ENCODE measurements at regions not wholly inside any gene's neighbourhood (a gene's known extent, or its start where the extent isn't known, plus 50 kb on each side); places are given as distances from the start of the nearest gene placed in this dataset.
A peak's percentile ranks its signal among the peaks of the same experiment; 100 is the strongest.
"Not testable (repeated sequence)": the region's sequence is repeated elsewhere in the genome, so short reads cannot be mapped to it uniquely, and the experiment has no call there.

DNA sequence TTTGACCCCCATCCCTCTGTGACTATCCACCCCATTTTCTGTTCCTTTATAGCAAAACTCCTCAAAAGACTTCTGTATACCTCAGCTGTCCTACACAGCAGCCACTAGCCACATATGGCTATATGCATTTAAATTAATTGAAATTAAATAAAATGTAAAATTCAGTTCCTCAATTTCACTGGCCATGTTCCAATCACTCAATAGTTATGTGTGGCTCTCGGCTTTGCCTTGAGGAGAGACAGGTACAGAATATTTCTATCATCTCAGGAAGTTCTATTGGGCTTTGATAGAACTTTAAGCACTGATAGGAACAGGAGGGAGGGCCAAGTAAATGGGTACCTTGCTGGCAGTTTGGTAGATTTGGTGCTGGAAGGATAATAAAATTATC, 280.3 kb upstream of the AMIGO2 start:
- intact Hi-C loops (cut with micrococcal nuclease) = no loop called here
- Mint-ChIP-seq H3K36me3 (ENCODE audit: low read depth) (no peaks in the 10 kb centered on the region), H3K9me3 (no peaks in the 10 kb centered on the region), H3K27ac (peak overlapping the region; percentile 88), H3K4me3 (peak overlapping the region; percentile 13), H3K27me3 (no peaks in the 10 kb centered on the region), H3K4me1 (ENCODE audit: low read depth) (peaks cover 64% of the 10 kb centered on the region)

DNA sequence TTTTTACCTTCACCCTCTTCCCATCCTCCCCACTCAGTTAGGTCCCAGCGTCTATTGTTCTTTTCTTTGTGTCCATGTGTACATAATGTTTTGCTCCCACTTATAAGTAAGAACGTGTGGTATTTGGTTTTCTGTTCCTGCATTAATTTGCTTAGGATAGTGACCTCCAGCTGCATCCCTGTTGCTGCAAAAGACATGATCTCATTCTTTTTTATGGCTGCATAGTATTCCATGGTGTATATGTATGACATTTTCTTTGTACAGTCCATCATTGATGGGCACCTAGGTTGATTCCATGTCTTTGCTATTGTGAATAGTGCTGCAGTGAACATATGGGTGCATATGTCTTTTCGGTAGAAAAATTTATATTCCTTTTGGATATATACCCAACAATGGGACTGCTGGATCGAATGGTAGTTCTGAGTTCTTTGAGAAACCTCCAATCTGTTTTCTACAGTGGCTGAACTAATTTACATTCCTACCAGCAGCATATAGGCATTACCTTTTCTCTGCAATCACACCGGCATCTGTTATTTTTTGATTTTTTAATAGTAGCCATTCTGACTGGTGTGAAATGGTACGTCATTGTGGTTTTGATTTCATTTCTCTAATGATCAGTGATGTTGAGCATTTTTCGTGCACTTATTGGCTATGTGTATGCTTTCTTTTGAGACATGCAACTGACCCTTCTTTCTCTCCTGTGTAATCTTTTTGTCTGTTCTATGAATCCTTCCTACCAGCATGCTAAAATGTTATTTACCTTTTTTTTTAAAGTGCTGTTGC, 279.7 kb upstream of the AMIGO2 start:
- Mint-ChIP-seq H3K27me3 (no peaks in the 10 kb centered on the region), H3K4me3 (no peak overlapping the region), H3K27ac (peak overlapping the region; percentile 88), H3K9me3 (no peaks in the 10 kb centered on the region), H3K36me3 (ENCODE audit: low read depth) (no peaks in the 10 kb centered on the region), H3K4me1 (ENCODE audit: low read depth) (peaks cover 65% of the 10 kb centered on the region)
- intact Hi-C loops (cut with micrococcal nuclease) = no loop called here

- Mint-ChIP-seq H3K27ac (peak overlapping the region; percentile 95), H3K4me1 (ENCODE audit: low read depth) (peaks cover 77% of the 10 kb centered on the region)
- H3K36me3 Mint-ChIP-seq (ENCODE audit: low read depth); H3K27me3 Mint-ChIP-seq; intact Hi-C loops (cut with micrococcal nuclease); H3K4me3 Mint-ChIP-seq; H3K9me3 Mint-ChIP-seq: not testable (repeated sequence)
Observed at GRCh38 chr12:47357006-47357405, 277.2 kb upstream of the AMIGO2 start.

DNA sequence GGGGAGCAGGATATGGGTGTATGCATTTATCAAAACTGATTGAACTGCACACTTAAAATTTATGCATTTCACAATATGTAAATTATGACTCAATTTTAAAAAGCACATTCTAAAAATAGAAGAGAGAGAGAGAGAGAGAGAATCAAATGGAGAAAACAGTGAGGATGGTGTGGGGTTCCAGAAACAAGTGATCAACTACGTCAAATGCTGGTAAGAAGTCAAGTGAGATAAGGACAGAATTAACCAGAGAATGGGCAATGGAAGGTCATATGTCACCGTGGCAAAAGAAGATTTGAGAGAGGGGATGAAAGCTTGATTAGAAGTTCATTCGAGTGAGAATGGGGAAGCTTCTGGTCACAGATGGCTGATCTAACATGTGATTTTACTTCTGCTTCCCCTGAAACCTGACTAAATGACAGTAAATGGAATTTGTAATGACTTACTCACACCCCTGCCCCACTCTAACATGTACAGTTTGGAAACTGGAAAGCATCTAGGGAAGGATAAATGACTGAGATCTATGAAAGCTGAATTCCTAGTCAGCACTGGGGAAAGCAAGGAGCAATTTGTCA, 276.5 kb upstream of the AMIGO2 start:
- Mint-ChIP-seq H3K4me3 (peak overlapping the region; percentile 7), H3K27ac (peak overlapping the region; percentile 95), H3K27me3 (no peaks in the 10 kb centered on the region), H3K4me1 (ENCODE audit: low read depth) (peaks cover 70% of the 10 kb centered on the region), H3K36me3 (ENCODE audit: low read depth) (no peaks in the 10 kb centered on the region), H3K9me3 (no peaks in the 10 kb centered on the region)
- intact Hi-C loops (cut with micrococcal nuclease) = no loop called here

DNA sequence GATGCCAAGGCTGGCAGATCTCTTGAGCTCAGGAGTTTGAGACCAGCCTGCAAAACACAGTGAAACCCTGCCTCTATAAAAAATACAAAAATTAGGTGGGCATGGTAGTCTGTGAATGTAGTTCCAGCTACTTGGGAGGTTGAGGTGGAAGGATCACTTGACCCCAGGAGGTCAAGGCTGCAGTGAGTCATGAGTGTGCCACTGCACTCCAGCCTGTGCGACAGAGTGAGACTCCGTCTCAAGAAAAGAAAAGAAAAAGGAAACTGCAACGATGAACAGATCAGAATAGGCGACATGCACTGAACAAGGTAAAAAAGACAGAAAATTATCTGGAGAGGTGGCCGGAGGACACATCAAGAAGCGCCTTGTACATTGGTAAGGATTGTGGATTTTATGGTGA, 273.7 kb upstream of the AMIGO2 start:
- Mint-ChIP-seq H3K27me3 (no peaks in the 10 kb centered on the region), H3K4me3 (no peak overlapping the region), H3K9me3 (no peaks in the 10 kb centered on the region), H3K4me1 (ENCODE audit: low read depth) (peaks cover 68% of the 10 kb centered on the region), H3K27ac (peak overlapping the region; percentile 37), H3K36me3 (ENCODE audit: low read depth) (no peaks in the 10 kb centered on the region)
- intact Hi-C loops (cut with micrococcal nuclease) = no loop called here

- no peaks in the 10 kb centered on the region for H3K36me3 Mint-ChIP-seq (ENCODE audit: low read depth)
- no peaks in the 10 kb centered on the region for H3K9me3 Mint-ChIP-seq
- H3K4me3 Mint-ChIP-seq = no peak overlapping the region
- H3K27ac Mint-ChIP-seq = peak overlapping the region; percentile 13
- H3K27me3 Mint-ChIP-seq = no peaks in the 10 kb centered on the region
- intact Hi-C loops (cut with micrococcal nuclease) = no loop called here
- peaks cover 54% of the 10 kb centered on the region for H3K4me1 Mint-ChIP-seq (ENCODE audit: low read depth)
Observed at GRCh38 chr12:47352067-47352466, 272.3 kb upstream of the AMIGO2 start.

DNA sequence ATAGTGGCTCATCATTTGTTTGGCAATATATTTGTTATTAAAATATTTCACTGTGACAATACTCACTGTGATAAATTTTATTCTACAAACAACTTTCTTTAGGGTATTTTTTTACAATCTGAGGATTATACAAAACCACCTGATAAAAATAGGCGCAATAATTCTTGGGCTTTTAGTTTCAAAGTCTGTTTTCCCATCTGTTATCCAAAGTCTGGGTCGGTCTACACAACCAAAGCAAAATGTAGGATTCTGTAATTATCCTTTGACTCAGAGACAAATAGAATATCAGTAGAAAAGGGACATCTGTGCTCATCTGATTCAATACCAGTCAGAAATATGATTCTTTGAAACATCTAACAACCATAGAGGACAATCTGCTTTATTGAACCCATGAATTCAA, 271.8 kb upstream of the AMIGO2 start:
- intact Hi-C loops (cut with micrococcal nuclease) = no loop called here
- H3K9me3 Mint-ChIP-seq = no peaks in the 10 kb centered on the region
- no peaks in the 10 kb centered on the region for H3K27me3 Mint-ChIP-seq
- no peak overlapping the region for H3K27ac Mint-ChIP-seq
- no peak overlapping the region for H3K4me3 Mint-ChIP-seq
- no peaks in the 10 kb centered on the region for H3K36me3 Mint-ChIP-seq (ENCODE audit: low read depth)
- H3K4me1 Mint-ChIP-seq (ENCODE audit: low read depth) = peaks cover 49% of the 10 kb centered on the region

DNA sequence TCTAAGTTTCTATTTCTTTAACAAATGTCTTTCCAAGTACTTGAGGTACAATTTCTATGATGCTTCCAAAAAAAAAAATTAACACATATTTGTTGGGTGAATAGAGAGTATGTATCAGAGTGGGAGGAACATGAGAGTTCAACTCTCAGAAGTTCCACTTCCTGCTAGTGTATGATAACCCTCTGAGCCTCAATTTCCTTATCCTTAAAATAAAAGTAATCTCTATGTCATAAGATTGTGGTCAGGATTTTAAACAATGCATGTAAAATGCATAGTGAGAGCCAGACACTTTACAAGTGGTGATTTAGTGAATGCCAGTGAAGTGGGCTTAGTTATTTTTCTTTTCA, 270.3 kb upstream of the AMIGO2 start:
- Mint-ChIP-seq H3K9me3 (no peaks in the 10 kb centered on the region), H3K4me3 (no peak overlapping the region), H3K27ac (peak overlapping the region; percentile 78), H3K27me3 (no peaks in the 10 kb centered on the region), H3K36me3 (ENCODE audit: low read depth) (no peaks in the 10 kb centered on the region), H3K4me1 (ENCODE audit: low read depth) (peaks cover 34% of the 10 kb centered on the region)
- intact Hi-C loops (cut with micrococcal nuclease) = no loop called here

DNA sequence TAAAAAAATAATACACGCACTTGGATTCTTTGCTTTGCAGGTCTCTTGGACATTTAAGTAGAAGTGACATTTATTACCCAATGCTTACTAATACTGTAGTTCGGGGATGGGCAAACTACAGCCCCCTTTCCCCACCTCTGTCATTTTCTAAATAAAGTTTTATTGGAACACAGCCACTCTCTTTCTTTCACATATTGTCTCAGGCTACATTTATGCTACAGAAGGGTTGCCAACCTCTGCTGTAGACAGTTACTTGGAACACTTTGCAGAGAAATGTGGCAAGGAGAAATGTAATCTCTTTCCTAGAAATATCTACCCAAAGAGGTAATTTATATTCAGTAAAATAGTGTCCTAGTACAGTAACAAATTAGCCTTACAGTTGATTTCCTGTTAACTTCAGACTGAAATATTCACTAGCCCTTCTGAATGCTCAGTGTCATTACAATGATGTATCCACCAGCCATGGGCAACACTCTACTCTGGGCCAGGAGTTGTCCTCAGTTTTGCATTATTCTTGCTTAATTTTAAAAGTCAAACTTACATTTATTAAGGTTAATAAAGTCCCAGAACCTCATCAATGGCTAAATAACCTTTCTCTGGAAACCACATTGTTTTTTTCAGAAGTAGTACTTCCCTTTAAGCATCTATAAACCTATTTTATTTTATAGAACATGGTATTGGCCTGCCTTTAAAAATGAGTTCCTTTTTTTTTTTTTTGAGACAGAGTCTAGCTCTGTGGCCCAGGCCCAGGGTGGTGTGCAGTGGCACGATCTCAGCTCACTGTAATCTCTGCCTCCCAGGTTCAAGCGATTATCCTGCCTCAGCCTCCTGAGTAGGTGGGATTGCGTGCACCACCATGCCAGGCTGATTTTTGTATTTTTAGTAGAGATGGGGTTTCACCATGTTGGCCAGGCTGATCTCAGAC, 269.6 kb upstream of the AMIGO2 start:
- Mint-ChIP-seq H3K27me3 (no peaks in the 10 kb centered on the region), H3K9me3 (no peaks in the 10 kb centered on the region), H3K4me3 (no peak overlapping the region), H3K4me1 (ENCODE audit: low read depth) (peaks cover 33% of the 10 kb centered on the region), H3K27ac (peak overlapping the region; percentile 78), H3K36me3 (ENCODE audit: low read depth) (no peaks in the 10 kb centered on the region)
- intact Hi-C loops (cut with micrococcal nuclease) = no loop called here

DNA sequence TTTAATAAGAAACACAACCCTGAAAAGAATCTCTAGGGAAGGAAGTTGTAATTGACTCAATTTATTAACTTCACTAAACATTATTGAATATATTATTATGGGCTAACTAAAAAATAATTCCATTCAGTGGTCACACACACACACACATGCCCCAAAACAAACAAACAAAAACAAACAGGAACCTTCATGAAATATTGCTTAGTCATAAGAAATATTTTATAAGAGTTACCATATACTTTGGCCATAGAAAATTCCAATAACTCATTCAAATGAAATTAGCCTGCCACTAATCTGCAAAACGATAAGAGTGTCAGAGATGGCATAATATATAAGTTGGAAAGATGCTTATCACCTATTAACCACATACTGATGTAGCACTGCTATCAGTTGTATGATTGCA, 268.4 kb upstream of the AMIGO2 start:
- Mint-ChIP-seq H3K36me3 (ENCODE audit: low read depth) (no peaks in the 10 kb centered on the region), H3K4me1 (ENCODE audit: low read depth) (peaks cover 23% of the 10 kb centered on the region), H3K4me3 (no peak overlapping the region), H3K27me3 (no peaks in the 10 kb centered on the region), H3K27ac (no peak overlapping the region), H3K9me3 (no peaks in the 10 kb centered on the region)
- intact Hi-C loops (cut with micrococcal nuclease) = no loop called here

- Mint-ChIP-seq H3K4me1 (ENCODE audit: low read depth) (peaks cover 17% of the 10 kb centered on the region), H3K27ac (no peak overlapping the region), H3K4me3 (no peak overlapping the region), H3K9me3 (no peaks in the 10 kb centered on the region), H3K27me3 (no peaks in the 10 kb centered on the region), H3K36me3 (ENCODE audit: low read depth) (no peaks in the 10 kb centered on the region)
- intact Hi-C loops (cut with micrococcal nuclease) = no loop called here
Observed at GRCh38 chr12:47346251-47347019, 266.7 kb upstream of the AMIGO2 start.

DNA sequence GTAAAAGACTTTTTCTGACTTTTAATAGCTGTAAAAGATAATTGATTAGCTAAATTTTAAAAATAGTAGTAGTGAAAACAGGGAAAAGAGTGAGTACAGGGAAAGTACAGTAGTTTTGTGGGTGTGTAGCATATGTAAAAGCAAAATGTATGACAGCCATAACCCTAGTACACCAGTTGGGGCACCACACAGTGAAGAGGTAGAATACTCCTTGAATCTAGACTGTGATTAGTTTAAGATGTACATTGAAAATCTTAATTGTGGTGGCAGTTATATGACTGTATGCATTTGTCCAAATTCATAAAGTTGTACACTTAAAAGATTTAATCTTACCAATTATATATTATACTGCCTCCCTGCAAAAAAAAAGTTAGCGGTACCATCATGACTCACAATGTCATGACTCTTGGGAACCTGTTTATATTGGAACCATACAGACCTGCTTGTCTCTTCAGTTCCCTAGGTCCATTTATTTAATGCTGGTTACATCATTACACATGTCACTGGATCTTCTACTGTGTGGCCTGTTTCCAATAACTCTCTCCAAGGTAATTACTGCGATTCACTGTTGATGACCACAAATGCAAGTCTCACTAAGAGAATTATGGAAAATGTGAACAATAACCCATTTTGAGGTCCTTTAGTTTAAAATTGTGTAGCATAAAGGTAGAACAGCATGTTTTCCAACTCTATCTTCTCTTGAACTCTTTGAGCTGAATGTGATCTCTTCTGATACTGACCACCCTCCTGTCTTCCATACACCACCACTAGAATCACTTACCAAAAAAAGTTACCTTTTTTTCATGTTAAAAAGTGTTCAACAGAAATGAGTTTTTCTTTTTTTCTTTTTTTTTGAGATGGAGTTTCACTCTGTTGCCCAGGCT, 264.2 kb upstream of the AMIGO2 start:
- Mint-ChIP-seq H3K27me3 (no peaks in the 10 kb centered on the region), H3K27ac (no peak overlapping the region), H3K4me3 (no peak overlapping the region), H3K9me3 (no peaks in the 10 kb centered on the region), H3K36me3 (ENCODE audit: low read depth) (no peaks in the 10 kb centered on the region), H3K4me1 (ENCODE audit: low read depth) (no peaks in the 10 kb centered on the region)
- intact Hi-C loops (cut with micrococcal nuclease) = no loop called here

DNA sequence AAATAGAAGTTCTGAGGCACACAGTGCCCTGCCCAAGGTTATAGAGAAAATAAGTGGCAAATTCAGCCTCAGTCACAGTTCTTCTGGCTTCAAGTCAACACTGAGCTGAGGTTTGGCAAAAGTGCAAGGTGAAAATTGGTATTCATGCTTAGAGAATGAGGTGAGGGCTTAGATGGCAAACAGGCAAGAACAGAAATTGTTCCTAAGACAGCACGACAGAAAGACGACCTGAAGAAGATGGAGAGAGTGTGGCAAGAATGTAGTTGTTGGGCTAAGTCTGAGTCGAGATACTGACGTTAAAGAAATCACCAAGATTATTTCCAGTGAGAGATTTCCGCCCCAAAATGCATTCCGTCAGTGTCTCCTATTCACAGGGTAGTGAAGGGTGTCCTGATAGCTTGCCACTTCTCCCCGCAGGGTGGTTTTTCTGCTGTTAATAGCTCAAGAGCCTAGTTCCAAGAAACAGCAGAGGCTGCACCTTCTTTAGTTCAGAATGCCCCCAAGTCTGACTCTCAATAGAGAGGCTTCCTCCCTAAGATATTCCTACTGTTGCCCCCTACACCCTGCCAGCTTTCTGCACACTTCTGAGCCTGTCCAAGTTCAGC, 260.8 kb upstream of the AMIGO2 start:
- no peaks in the 10 kb centered on the region for H3K36me3 Mint-ChIP-seq (ENCODE audit: low read depth)
- no peak overlapping the region for H3K4me3 Mint-ChIP-seq
- no peaks in the 10 kb centered on the region for H3K4me1 Mint-ChIP-seq (ENCODE audit: low read depth)
- H3K27ac Mint-ChIP-seq = no peak overlapping the region
- peaks cover 25% of the 10 kb centered on the region for H3K9me3 Mint-ChIP-seq
- intact Hi-C loops (cut with micrococcal nuclease) = no loop called here
- no peaks in the 10 kb centered on the region for H3K27me3 Mint-ChIP-seq

Data from dendritic cell treated with granulocyte-macrophage colony-stimulating factor and Interleukin-4, amounts not matched to agents 40 ng/mL and 50 ng/mL, for 4 days (primary cell).